Fibroblast of the aortic adventitia (primary cell): ENCODE measurements at regions not wholly inside any gene's neighbourhood (a gene's known extent, or its start where the extent isn't known, plus 50 kb on each side); places are given as distances from the start of the nearest gene placed in this dataset.
"Not testable (repeated sequence)": the region's sequence is repeated elsewhere in the genome, so short reads cannot be mapped to it uniquely, and the experiment has no call there.

Source experiments
- DNase-seq: peaks from one replicate; pipeline ENCODE4 v3.0.0-alpha.2; 2010; ENCODE audit warnings: low read depth
- H3K4me3 ChIP-seq: 2 replicates; pipeline ENCODE4 v1.5.1; 2011; ENCODE audit warnings: low read depth, mild to moderate bottlenecking, control low read depth, low read length, moderate library complexity
- CTCF ChIP-seq: IDR thresholded peaks from 2 replicates; pipeline ENCODE4 v1.5.1; 2011; ENCODE audit warnings: mild to moderate bottlenecking, low read length, control low read depth, inconsistent platforms; ENCODE audit not compliant: insufficient read depth

- H3K4me3 ChIP-seq = no peak overlapping the region
- DNase-seq = no peak
- no peak for TF ChIP-seq CTCF
Measured at GRCh38 chr5:23895614-23896013, 388.2 kb downstream of the PRDM9 start.

- no peak overlapping the region for H3K4me3 ChIP-seq
- no peak for DNase-seq
- no peak for TF ChIP-seq CTCF
Measured at GRCh38 chr5:23930985-23931384, 423.6 kb downstream of the PRDM9 start.

GRCh38 chr5:23951261-23951928 lies 444.0 kb downstream of the PRDM9 start:
- not testable (repeated sequence) for DNase-seq
- H3K4me3 ChIP-seq = peak overlapping the region; percentile 40

GRCh38 chr5:23963449-23963848 lies 456.0 kb downstream of the PRDM9 start:
- no peak for DNase-seq
- TF ChIP-seq CTCF = no peak
- no peak overlapping the region for H3K4me3 ChIP-seq

GRCh38 chr5:23977365-23977764 lies 470.0 kb downstream of the PRDM9 start:
- DNase-seq = no peak
- no peak overlapping the region for H3K4me3 ChIP-seq
- TF ChIP-seq CTCF = no peak

GRCh38 chr5:23977997-23978396 lies 470.6 kb downstream of the PRDM9 start:
- no peak for DNase-seq
- no peak overlapping the region for H3K4me3 ChIP-seq
- peak; percentile 28 for TF ChIP-seq CTCF

- TF ChIP-seq CTCF = no peak
- no peak for DNase-seq
- no peak overlapping the region for H3K4me3 ChIP-seq
Measured at GRCh38 chr5:23991406-23991805, 484.0 kb downstream of the PRDM9 start.
